ENCODE measurements at regions not wholly inside any gene's neighbourhood (a gene's known extent, or its start where the extent isn't known, plus 50 kb on each side); places are given as distances from the start of the nearest gene placed in this dataset.
A peak's percentile ranks its signal among the peaks of the same experiment; 100 is the strongest.

DNA sequence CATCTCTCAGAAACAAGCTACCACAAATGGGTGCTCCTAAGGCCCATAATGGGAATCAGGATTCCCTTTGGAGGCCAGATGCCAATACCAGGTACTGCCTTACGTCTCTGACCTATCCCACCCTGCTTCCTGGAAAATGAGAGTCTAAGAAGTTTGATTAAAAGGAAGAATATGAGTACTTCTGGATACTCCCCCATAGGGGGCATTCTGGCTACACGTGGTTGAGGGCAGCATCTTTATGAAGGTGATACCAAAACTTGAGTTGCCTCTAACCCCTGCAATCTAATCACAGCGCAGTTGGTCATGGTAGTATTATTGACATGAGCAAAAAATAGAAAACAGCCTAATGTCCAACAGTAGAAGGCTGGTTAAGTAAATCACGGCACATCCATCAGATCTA lies 184.2 kb upstream of the LHX5 start:
- Histone ChIP-seq H2BK12ac (ENCODE audit: low read length) (no peak overlapping the region), H2BK5ac (ENCODE audit: low read length) (no peak overlapping the region), H3K14ac (ENCODE audit: low read length) (no peak overlapping the region), H2AFZ (ENCODE audit: low read length) (no peak overlapping the region), H4K91ac (ENCODE audit: low read depth, low read length, poor library complexity) (no peak overlapping the region), H3K79me1 (ENCODE audit: low read depth, low read length) (no peaks in the 10 kb centered on the region), H2BK15ac (ENCODE audit: low read length) (no peak overlapping the region), H3K4me2 (ENCODE audit: insufficient read depth, low read length, poor library complexity, severe bottlenecking) (no peak overlapping the region), H3K4me3 (ENCODE audit: low read length in 2 of 2) (no peak overlapping the region), H3K23ac (ENCODE audit: low read depth, low read length, poor library complexity) (no peak overlapping the region), H3K18ac (ENCODE audit: low read length) (no peak overlapping the region), H4K8ac (ENCODE audit: low read depth, low read length) (no peak overlapping the region), H2AK5ac (ENCODE audit: low read depth, low read length) (no peak overlapping the region), H3K27ac (replicated peaks; ENCODE audit: low read length) (no peak overlapping the region), H3K4ac (ENCODE audit: low read length) (no peak overlapping the region), H3K9me3 (replicated peaks in 1 of 2; ENCODE audit: control insufficient read depth in 2 of 2, insufficient read depth in 1 of 2, low read depth in 1 of 2, low read length in 2 of 2) (peaks cover 0 to 5% of the 10 kb centered on the region in 2 donors), H2BK120ac (ENCODE audit: low read depth, low read length) (no peak overlapping the region), H3K36me3 (replicated peaks in 1 of 2; ENCODE audit: control insufficient read depth in 2 of 2, insufficient read depth in 2 of 2, low read length in 2 of 2) (no peaks in the 10 kb centered on the region), H3K9ac (ENCODE audit: low read depth, low read length, poor library complexity) (no peak overlapping the region), H3K27me3 (ENCODE audit: control insufficient read depth in 3 of 3, insufficient read depth in 3 of 3, low read depth in 1 of 3, low read length in 3 of 3) (peaks cover 0 to 1% (median 0%) of the 10 kb centered on the region in 3 experiments), H3K4me1 (ENCODE audit: control insufficient read depth in 2 of 2, insufficient read depth in 1 of 2, low read depth in 1 of 2, low read length in 2 of 2) (peaks cover 0 to under 1% of the 10 kb centered on the region in 2 donors)
- no CpG with 5 or more reads among the region's 4 CpGs for WGBS, 2 donors (ENCODE audit: extremely low coverage in 2 of 2, insufficient read length in 2 of 2, insufficient replicate concordance in 1 of 2)
- no peak for DNase-seq (ENCODE audit: low spot score)

DNA sequence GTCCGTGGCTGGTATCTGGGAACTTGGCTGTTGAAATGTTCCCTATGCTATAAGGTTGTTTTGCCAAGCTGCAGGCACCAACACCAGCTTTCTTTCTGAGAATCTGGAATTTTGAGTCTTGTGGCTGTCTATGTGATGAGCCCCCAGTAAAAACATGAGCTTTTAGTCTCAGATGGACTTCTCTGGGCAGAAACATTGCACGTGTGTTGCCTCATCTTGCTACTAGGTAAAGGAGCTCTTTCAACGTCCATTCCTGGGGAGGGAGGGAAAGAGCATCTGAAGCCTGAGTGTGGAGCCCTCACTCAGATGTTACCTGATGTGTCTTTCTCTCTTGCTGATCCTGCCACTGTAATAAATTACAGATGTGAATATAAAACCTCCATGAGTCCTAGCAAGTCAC lies 183.8 kb upstream of the LHX5 start:
- no peak overlapping the region for H4K8ac ChIP-seq (ENCODE audit: low read depth, low read length)
- DNase-seq (ENCODE audit: low spot score): no peak
- peaks cover 0 to 5% (median 0%) of the 10 kb centered on the region in 3 experiments for H3K27me3 ChIP-seq (ENCODE audit: control insufficient read depth in 3 of 3, insufficient read depth in 3 of 3, low read depth in 1 of 3, low read length in 3 of 3)
- H3K36me3 ChIP-seq (replicated peaks in 1 of 2; ENCODE audit: control insufficient read depth in 2 of 2, insufficient read depth in 2 of 2, low read length in 2 of 2): no peaks in the 10 kb centered on the region
- no peak overlapping the region for H2BK120ac ChIP-seq (ENCODE audit: low read depth, low read length)
- H3K79me1 ChIP-seq (ENCODE audit: low read depth, low read length): no peaks in the 10 kb centered on the region
- H2AFZ ChIP-seq (ENCODE audit: low read length): no peak overlapping the region
- H3K9me3 ChIP-seq (replicated peaks in 1 of 2; ENCODE audit: control insufficient read depth in 2 of 2, insufficient read depth in 1 of 2, low read depth in 1 of 2, low read length in 2 of 2): peaks cover 0 to 5% of the 10 kb centered on the region in 2 donors
- H3K4me1 ChIP-seq (ENCODE audit: control insufficient read depth in 2 of 2, insufficient read depth in 1 of 2, low read depth in 1 of 2, low read length in 2 of 2): no peaks in the 10 kb centered on the region
- no peak overlapping the region for H3K23ac ChIP-seq (ENCODE audit: low read depth, low read length, poor library complexity)
- H4K91ac ChIP-seq (ENCODE audit: low read depth, low read length, poor library complexity): no peak overlapping the region
- no peak overlapping the region for H3K14ac ChIP-seq (ENCODE audit: low read length)
- WGBS, 2 donors (ENCODE audit: extremely low coverage in 2 of 2, insufficient read length in 2 of 2, insufficient replicate concordance in 1 of 2): no CpG with 5 or more reads among the region's 3 CpGs
- no peak overlapping the region for H3K4me3 ChIP-seq (ENCODE audit: low read length in 2 of 2)
- no peak overlapping the region for H3K4me2 ChIP-seq (ENCODE audit: insufficient read depth, low read length, poor library complexity, severe bottlenecking)
- no peak overlapping the region for H2BK12ac ChIP-seq (ENCODE audit: low read length)
- H2AK5ac ChIP-seq (ENCODE audit: low read depth, low read length): no peak overlapping the region
- H3K9ac ChIP-seq (ENCODE audit: low read depth, low read length, poor library complexity): no peak overlapping the region
- H2BK5ac ChIP-seq (ENCODE audit: low read length): no peak overlapping the region
- H3K4ac ChIP-seq (ENCODE audit: low read length): no peak overlapping the region
- H3K18ac ChIP-seq (ENCODE audit: low read length): no peak overlapping the region
- H2BK15ac ChIP-seq (ENCODE audit: low read length): no peak overlapping the region
- H3K27ac ChIP-seq (replicated peaks; ENCODE audit: low read length): no peak overlapping the region

DNA sequence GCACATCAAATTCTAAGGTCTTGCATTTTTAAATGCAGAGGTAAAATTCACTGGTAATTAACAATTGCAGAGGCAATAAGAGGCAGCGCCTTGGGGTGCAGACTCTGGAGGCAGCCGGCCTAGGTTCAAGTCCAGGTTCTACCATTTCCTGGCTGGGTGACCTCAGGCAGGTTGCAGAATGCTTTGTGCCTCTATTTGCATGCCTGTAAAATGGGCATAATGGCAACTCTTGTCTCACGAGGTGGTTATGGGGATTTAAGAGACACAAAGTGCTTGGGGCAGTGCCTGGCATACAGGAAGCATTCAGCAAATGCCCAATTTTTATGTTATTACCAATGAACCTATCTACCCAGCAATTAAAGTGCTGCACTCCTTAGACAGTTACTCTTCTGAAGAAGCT lies 180.0 kb upstream of the LHX5 start:
- no CpG with 5 or more reads among the region's 3 CpGs for WGBS, 2 donors (ENCODE audit: extremely low coverage in 2 of 2, insufficient read length in 2 of 2, insufficient replicate concordance in 1 of 2)
- no peak overlapping the region for H2BK12ac ChIP-seq (ENCODE audit: low read length)
- no peak overlapping the region for H2AK5ac ChIP-seq (ENCODE audit: low read depth, low read length)

DNA sequence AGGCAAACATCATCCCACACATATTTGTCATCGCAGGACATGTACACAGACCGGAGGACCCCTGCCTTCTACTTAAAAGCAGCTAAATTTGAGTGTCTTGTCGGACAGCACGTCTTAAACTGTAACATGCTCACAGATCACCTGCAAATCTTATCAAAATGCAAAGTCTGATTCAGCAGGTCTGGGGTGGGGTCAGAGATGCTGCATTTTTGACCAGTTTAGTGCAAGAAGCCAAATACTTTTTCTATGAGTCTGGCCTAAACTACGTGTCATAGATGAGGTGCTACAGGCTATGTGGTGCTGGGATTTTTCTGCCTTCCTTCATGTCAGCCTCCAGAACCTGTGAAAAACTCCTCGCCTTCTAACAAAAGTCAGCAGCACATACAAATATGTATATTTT lies 178.8 kb upstream of the LHX5 start:
- Histone ChIP-seq H2BK15ac (ENCODE audit: low read length) (no peak overlapping the region), H3K14ac (ENCODE audit: low read length) (peak overlapping the region; percentile 21), H3K27ac (replicated peaks; ENCODE audit: low read length) (no peak overlapping the region), H3K79me1 (ENCODE audit: low read depth, low read length) (no peaks in the 10 kb centered on the region), H4K91ac (ENCODE audit: low read depth, low read length, poor library complexity) (no peak overlapping the region), H3K9ac (ENCODE audit: low read depth, low read length, poor library complexity) (no peak overlapping the region), H3K36me3 (replicated peaks in 1 of 2; ENCODE audit: control insufficient read depth in 2 of 2, insufficient read depth in 2 of 2, low read length in 2 of 2) (no peaks in the 10 kb centered on the region), H2BK5ac (ENCODE audit: low read length) (no peak overlapping the region), H3K18ac (ENCODE audit: low read length) (peak overlapping the region; percentile 21), H3K23ac (ENCODE audit: low read depth, low read length, poor library complexity) (no peak overlapping the region), H2AFZ (ENCODE audit: low read length) (no peak overlapping the region), H2AK5ac (ENCODE audit: low read depth, low read length) (no peak overlapping the region), H3K4me2 (ENCODE audit: insufficient read depth, low read length, poor library complexity, severe bottlenecking) (no peak overlapping the region), H4K8ac (ENCODE audit: low read depth, low read length) (no peak overlapping the region), H3K4me1 (ENCODE audit: control insufficient read depth in 2 of 2, insufficient read depth in 1 of 2, low read depth in 1 of 2, low read length in 2 of 2) (peaks cover 0 to 4% of the 10 kb centered on the region in 2 donors), H3K9me3 (replicated peaks in 1 of 2; ENCODE audit: control insufficient read depth in 2 of 2, insufficient read depth in 1 of 2, low read depth in 1 of 2, low read length in 2 of 2) (peaks cover 0 to 2% of the 10 kb centered on the region in 2 donors), H3K4me3 (ENCODE audit: low read length in 2 of 2) (no peak overlapping the region), H3K27me3 (ENCODE audit: control insufficient read depth in 3 of 3, insufficient read depth in 3 of 3, low read depth in 1 of 3, low read length in 3 of 3) (peaks cover 0 to 36% (median 0%) of the 10 kb centered on the region in 3 experiments), H2BK12ac (ENCODE audit: low read length) (no peak overlapping the region), H2BK120ac (ENCODE audit: low read depth, low read length) (no peak overlapping the region), H3K4ac (ENCODE audit: low read length) (no peak overlapping the region)
- DNase-seq (ENCODE audit: low spot score): no peak
- whole genome bisulfite sequencing, 2 donors (ENCODE audit: extremely low coverage in 2 of 2, insufficient read length in 2 of 2, insufficient replicate concordance in 1 of 2): no CpG with 5 or more reads among the region's 6 CpGs

More for the DNA sequence above, 180.0 kb upstream of the LHX5 start:
- H4K91ac ChIP-seq (ENCODE audit: low read depth, low read length, poor library complexity): no peak overlapping the region
- no peak overlapping the region for H3K14ac ChIP-seq (ENCODE audit: low read length)
- no peak overlapping the region for H3K27ac ChIP-seq (replicated peaks; ENCODE audit: low read length)
- no peaks in the 10 kb centered on the region for H3K79me1 ChIP-seq (ENCODE audit: low read depth, low read length)
- no peak overlapping the region for H3K4ac ChIP-seq (ENCODE audit: low read length)
- DNase-seq (ENCODE audit: low spot score): no peak
- no peak overlapping the region for H3K9ac ChIP-seq (ENCODE audit: low read depth, low read length, poor library complexity)
- no peak overlapping the region for H3K23ac ChIP-seq (ENCODE audit: low read depth, low read length, poor library complexity)
- no peak overlapping the region for H3K18ac ChIP-seq (ENCODE audit: low read length)
- no peak overlapping the region for H4K8ac ChIP-seq (ENCODE audit: low read depth, low read length)
- no peaks in the 10 kb centered on the region for H3K36me3 ChIP-seq (replicated peaks in 1 of 2; ENCODE audit: control insufficient read depth in 2 of 2, insufficient read depth in 2 of 2, low read length in 2 of 2)
- H2BK5ac ChIP-seq (ENCODE audit: low read length): no peak overlapping the region
- peaks cover 0 to 4% of the 10 kb centered on the region in 2 donors for H3K9me3 ChIP-seq (replicated peaks in 1 of 2; ENCODE audit: control insufficient read depth in 2 of 2, insufficient read depth in 1 of 2, low read depth in 1 of 2, low read length in 2 of 2)
- no peak overlapping the region for H2BK120ac ChIP-seq (ENCODE audit: low read depth, low read length)
- no peak overlapping the region for H3K4me3 ChIP-seq (ENCODE audit: low read length in 2 of 2)
- peaks cover 0 to 26% (median 0%) of the 10 kb centered on the region in 3 experiments for H3K27me3 ChIP-seq (ENCODE audit: control insufficient read depth in 3 of 3, insufficient read depth in 3 of 3, low read depth in 1 of 3, low read length in 3 of 3)
- H3K4me2 ChIP-seq (ENCODE audit: insufficient read depth, low read length, poor library complexity, severe bottlenecking): no peak overlapping the region
- no peak overlapping the region for H2BK15ac ChIP-seq (ENCODE audit: low read length)
- H2AFZ ChIP-seq (ENCODE audit: low read length): no peak overlapping the region
- peaks cover 0 to 4% of the 10 kb centered on the region in 2 donors for H3K4me1 ChIP-seq (ENCODE audit: control insufficient read depth in 2 of 2, insufficient read depth in 1 of 2, low read depth in 1 of 2, low read length in 2 of 2)
